Peyer's patch (tissue), 4 donors: ENCODE measurements at regions not wholly inside any gene's neighbourhood (a gene's known extent, or its start where the extent isn't known, plus 50 kb on each side); places are given as distances from the start of the nearest gene placed in this dataset.

Experiments
- DNase-seq, 3 donors: peaks; one replicate each; pipeline ENCODE4 v3.0.0-alpha.2; 2017 to 2019
- H3K27ac ChIP-seq, 4 donors: fragments of 200-600 bp; sonication (generic); one replicate each; pipeline ENCODE4 v1.5.1; 2016 to 2019
- H3K27me3 ChIP-seq, 2 donors: fragments of 200-600 bp; sonication (generic); one replicate each; pipeline ENCODE4 v1.5.1; 2019
- H3K36me3 ChIP-seq, 3 donors: fragments of 200-600 bp; sonication (generic); one replicate each; pipeline ENCODE4 v1.5.1; 2016 to 2019
- H3K4me1 ChIP-seq, 4 donors: fragments of 200-600 bp; sonication (generic); one replicate each; pipeline ENCODE4 v1.5.1; 2016 to 2019
- H3K4me3 ChIP-seq, 4 donors: fragments of 200-600 bp; sonication (generic); 1 replicate in 3 of 4; 2 replicates in 1 of 4; pipeline ENCODE4 v1.5.1; 2016 to 2019; ENCODE audit warnings: mild to moderate bottlenecking in 1 of 4
- H3K9me3 ChIP-seq, 4 donors: fragments of 200-600 bp; sonication (generic); one replicate each; pipeline ENCODE4 v1.5.1; 2016 to 2019; ENCODE audit warnings: mild to moderate bottlenecking in 1 of 4
- CTCF ChIP-seq, 6 experiments: fragments of 450-650 bp in 4 of 6; fragments of 200-600 bp in 2 of 6; sonication (generic) in 1 of 6; IDR thresholded peaks; one replicate each; pipeline ENCODE4 v1.5.1; 2017 to 2019; ENCODE audit warnings: antibody characterized with exemption in 6 of 6, mild to moderate bottlenecking in 3 of 6, moderate library complexity in 1 of 6
- POLR2A ChIP-seq, 2 donors: fragments of 450-650 bp; IDR thresholded peaks; one replicate each; pipeline ENCODE4 v1.5.1; 2017; ENCODE audit warnings: antibody characterized with exemption in 2 of 2, mild to moderate bottlenecking in 2 of 2, moderate library complexity in 2 of 2

- Histone ChIP-seq H3K9me3 (no peaks in the 10 kb centered on the region), H3K27me3 (no peaks in the 10 kb centered on the region), H3K36me3 (no peaks in the 10 kb centered on the region), H3K27ac (no peak overlapping the region), H3K4me1 (no peaks in the 10 kb centered on the region), H3K4me3 (no peak overlapping the region)
- TF ChIP-seq CTCF (IDR thresholded peaks at IDR 0.05) = no peak
- TF ChIP-seq POLR2A (IDR thresholded peaks at IDR 0.05) = no peak
- DNase-seq = no peak
Observed at GRCh38 chr10:108771106-108771505, 1152.2 kb downstream of the XPNPEP1 start.

DNA sequence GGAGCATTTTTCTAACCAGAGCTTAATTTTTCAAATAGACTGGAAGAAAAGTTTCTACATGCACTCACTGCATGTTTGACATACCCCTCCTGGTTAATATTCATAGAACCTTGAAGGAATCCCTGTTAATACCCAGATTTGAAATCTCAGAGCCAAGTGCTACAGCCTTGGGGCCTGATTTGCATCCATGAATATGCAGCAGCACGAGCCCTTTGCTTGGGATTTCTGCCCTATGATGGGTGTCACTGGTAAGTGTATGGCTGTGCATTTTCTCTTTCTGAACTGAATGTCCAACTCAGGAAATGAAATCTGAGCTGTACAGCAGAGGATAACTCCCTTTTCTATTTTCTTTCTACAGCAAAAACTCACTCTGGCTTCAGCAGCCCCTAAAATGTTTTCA lies 1157.5 kb downstream of the XPNPEP1 start:
- DNase-seq = no peak
- no peaks in the 10 kb centered on the region for H3K27me3 ChIP-seq
- no peak for TF ChIP-seq POLR2A (IDR thresholded peaks at IDR 0.05)
- TF ChIP-seq CTCF (IDR thresholded peaks at IDR 0.05) = no peak
- no peaks in the 10 kb centered on the region for H3K9me3 ChIP-seq
- no peak overlapping the region for H3K27ac ChIP-seq
- no peak overlapping the region for H3K4me3 ChIP-seq
- H3K4me1 ChIP-seq = no peaks in the 10 kb centered on the region
- H3K36me3 ChIP-seq = no peaks in the 10 kb centered on the region

- H3K27ac ChIP-seq = no peak overlapping the region
- no peaks in the 10 kb centered on the region for H3K36me3 ChIP-seq
- DNase-seq = no peak
- H3K9me3 ChIP-seq = no peaks in the 10 kb centered on the region
- H3K4me1 ChIP-seq = no peaks in the 10 kb centered on the region
- TF ChIP-seq CTCF (IDR thresholded peaks at IDR 0.05) (no peak), POLR2A (IDR thresholded peaks at IDR 0.05) (no peak)
- H3K27me3 ChIP-seq = no peaks in the 10 kb centered on the region
- H3K4me3 ChIP-seq = no peak overlapping the region
Observed at GRCh38 chr10:108757946-108758345, 1165.4 kb downstream of the XPNPEP1 start.

GRCh38 chr10:108755646-108756045 lies 1167.7 kb downstream of the XPNPEP1 start:
- Histone ChIP-seq H3K4me3 (no peak overlapping the region), H3K36me3 (no peaks in the 10 kb centered on the region), H3K4me1 (no peaks in the 10 kb centered on the region), H3K9me3 (no peaks in the 10 kb centered on the region), H3K27ac (no peak overlapping the region), H3K27me3 (no peaks in the 10 kb centered on the region)
- no peak for DNase-seq
- TF ChIP-seq CTCF (IDR thresholded peaks at IDR 0.05) (no peak), POLR2A (IDR thresholded peaks at IDR 0.05) (no peak)

- Histone ChIP-seq H3K36me3 (no peaks in the 10 kb centered on the region), H3K27ac (no peak overlapping the region), H3K9me3 (no peaks in the 10 kb centered on the region), H3K4me3 (no peak overlapping the region), H3K4me1 (no peaks in the 10 kb centered on the region), H3K27me3 (no peaks in the 10 kb centered on the region)
- TF ChIP-seq POLR2A (IDR thresholded peaks at IDR 0.05) (no peak), CTCF (IDR thresholded peaks at IDR 0.05) (no peak)
- no peak for DNase-seq
Observed at GRCh38 chr10:108753326-108753725, 1170.0 kb downstream of the XPNPEP1 start.

DNA sequence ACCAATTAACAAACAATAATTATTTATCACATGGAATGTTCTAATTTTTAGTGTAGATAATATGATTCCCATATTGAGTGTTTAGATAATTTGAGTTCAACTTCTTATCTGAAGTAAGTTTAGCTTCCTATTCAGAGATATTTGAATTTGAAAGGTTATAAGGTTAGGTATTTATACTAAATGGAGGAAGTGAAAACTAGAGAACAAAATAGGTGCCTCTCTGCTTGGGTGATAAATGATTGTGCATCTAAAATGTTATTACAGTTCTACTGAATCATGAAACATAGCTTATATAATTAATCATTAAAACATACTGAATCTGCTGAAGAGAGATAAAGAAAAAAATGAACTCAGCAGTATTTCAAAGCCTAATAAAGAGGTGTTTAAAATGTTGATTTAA lies 1174.3 kb downstream of the XPNPEP1 start:
- Histone ChIP-seq H3K36me3 (no peaks in the 10 kb centered on the region), H3K4me1 (no peaks in the 10 kb centered on the region), H3K9me3 (no peaks in the 10 kb centered on the region), H3K27me3 (no peaks in the 10 kb centered on the region), H3K27ac (no peak overlapping the region), H3K4me3 (no peak overlapping the region)
- TF ChIP-seq POLR2A (IDR thresholded peaks at IDR 0.05) (no peak), CTCF (IDR thresholded peaks at IDR 0.05) (no peak)
- DNase-seq = no peak
